NCI-H1092 (cell line): ENCODE measurements at regions not wholly inside any gene's neighbourhood (a gene's known extent, or its start where the extent isn't known, plus 50 kb on each side); places are given as distances from the start of the nearest gene placed in this dataset.
"Not testable (repeated sequence)": the region's sequence is repeated elsewhere in the genome, so short reads cannot be mapped to it uniquely, and the experiment has no call there.

Experiments used
- DNase-seq: peaks from one replicate; lab custom pipeline; 2025; lab: John Stamatoyannopoulos, UW

GRCh38 chr9:18296702-18297055 is 177.3 kb upstream of the ADAMTSL1 start:
- no peak for DNase-seq

DNA sequence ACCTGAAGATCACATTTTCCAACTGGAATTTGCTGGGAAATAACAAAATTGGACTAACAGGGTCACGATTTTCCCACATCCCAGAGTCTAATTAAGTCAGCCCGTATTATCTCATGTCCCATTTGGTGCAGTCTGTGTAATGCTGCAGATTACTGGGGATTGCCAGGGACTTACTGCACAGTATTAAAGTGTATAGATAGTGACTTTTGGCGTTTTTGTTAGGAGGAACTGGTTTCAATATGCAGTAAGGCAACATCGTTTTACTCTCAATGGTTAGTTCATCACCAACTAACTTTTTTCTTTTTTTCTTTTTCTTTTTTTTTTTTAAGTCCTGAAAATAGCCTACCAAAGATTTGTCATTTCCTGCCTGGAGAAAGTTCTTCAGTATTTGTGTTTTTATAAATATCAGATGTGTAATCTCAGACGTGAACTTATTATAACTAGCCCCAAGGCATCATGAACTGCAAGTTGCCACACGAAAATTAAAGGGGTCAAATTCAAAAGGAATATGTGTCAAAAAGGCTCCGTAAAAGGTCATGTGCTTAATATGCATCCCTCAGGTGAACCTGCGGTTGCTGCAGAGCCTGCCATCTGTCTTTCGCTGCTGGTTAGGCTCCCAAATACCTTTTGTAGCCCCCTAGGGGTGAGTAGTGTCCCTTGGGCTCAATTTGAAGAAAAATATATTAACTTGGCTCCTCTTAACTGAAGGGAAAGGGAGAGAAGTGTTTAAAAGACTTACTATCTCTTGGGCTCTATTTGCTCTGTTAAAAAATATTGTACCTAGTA is 176.7 kb upstream of the ADAMTSL1 start:
- peak; percentile 24 for DNase-seq

DNA sequence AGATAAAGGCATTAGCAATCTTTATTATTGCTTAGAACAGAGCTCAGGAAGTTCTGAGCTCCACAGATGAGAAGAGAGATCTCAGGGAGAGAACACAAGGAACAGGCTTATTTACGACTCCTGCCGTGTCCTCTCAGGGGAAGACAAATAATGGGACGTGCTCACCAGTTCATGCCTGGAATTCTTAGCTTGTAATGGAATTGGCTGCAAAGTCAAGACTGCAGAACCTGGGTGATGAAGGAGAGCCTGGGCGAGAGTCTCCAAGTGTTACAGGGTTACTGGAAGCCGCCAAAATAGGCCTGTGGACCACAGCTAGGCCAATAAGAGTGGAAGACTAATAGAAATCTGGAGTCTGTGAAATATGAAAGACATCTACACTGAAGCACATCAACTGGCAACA is 174.5 kb upstream of the ADAMTSL1 start:
- DNase-seq = no peak

- DNase-seq = not testable (repeated sequence)
These were observed 168.7 kb upstream of the ADAMTSL1 start for GRCh38 chr9:18305167-18305806.

GRCh38 chr9:18314316-18314715 is 159.6 kb upstream of the ADAMTSL1 start:
- DNase-seq = no peak

DNA sequence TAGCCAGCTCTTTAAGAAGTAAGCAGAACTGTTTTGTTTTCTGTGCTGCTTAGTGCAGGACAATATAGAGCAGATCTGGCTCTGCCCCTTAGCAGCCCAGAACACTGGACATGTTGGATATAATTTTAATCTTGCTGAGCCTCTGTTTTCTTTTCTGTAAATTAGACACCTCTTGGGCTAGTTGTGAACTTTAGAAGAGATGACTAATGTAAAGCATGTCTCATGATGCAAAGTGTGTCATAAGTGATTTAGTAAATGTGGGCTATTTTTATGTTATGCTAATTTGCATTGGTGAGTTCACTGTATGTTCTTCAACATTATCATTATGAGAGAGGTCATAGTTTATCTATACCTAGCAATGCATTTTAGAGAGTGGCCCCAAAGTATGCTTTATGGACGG is 156.1 kb upstream of the ADAMTSL1 start:
- no peak for DNase-seq

DNA sequence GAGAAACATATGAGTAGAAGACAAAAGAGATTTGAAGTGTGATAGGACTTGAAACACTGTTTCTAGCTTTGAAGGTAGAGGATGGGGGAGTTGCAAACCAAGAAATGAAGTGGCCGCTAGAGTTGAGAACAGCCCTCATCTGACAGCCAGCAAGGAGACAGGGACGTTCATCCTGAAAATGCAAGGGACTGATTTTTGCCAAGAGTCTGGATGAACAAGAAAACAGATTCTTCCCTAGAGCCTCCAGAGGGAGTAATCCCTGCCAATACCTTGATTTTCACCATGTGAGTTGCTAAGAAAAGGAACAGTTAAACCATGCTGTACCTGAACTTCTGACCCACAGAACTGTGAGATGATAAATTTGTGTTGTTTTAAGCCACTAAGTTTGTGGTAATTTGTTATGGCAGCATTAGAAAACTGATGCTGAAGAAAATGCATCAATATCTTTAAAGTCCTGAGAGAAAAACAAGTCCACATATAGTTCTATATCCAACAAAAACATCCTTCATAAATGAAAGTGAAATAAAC is 154.0 kb upstream of the ADAMTSL1 start:
- no peak for DNase-seq

DNA sequence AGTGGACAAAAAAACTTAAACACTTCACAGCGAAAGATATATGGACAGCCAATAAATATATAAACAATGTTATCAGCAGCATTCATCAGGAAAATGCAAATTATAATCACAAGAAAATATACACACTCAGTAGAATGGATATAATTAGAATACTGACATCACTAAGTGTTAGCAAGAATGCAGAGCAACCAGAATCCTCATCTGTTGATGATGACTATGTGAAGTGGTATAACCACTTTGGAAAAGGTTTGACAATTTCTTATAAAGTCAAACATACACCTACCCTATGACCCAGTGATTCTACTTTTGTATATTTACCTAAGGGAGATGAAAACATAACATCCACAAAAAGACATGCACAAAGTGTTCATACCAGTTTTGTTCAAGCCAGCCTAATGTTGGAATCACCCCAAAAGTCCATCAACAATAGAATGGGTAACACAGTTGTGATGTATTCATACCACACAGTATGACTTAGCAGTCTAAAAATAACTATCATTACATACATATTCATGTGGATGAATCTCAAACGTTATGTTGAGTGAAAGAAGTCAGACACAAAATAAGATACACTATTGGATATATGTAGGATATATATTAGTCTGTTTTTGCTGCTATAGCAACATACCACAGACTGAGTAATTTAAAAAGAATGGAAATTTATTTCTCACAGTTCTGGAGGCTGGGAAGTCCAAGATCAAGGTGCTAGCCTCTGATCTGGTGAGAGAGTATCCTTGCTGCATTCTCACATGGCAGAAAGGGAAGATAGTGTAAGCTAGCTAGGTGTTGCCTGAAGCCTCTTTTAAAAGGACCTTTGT is 148.8 kb upstream of the ADAMTSL1 start:
- DNase-seq = no peak

GRCh38 chr9:18325746-18326011 is 148.3 kb upstream of the ADAMTSL1 start:
- DNase-seq = not testable (repeated sequence)

- no peak for DNase-seq
These were observed 146.8 kb upstream of the ADAMTSL1 start for GRCh38 chr9:18327121-18327520.

DNA sequence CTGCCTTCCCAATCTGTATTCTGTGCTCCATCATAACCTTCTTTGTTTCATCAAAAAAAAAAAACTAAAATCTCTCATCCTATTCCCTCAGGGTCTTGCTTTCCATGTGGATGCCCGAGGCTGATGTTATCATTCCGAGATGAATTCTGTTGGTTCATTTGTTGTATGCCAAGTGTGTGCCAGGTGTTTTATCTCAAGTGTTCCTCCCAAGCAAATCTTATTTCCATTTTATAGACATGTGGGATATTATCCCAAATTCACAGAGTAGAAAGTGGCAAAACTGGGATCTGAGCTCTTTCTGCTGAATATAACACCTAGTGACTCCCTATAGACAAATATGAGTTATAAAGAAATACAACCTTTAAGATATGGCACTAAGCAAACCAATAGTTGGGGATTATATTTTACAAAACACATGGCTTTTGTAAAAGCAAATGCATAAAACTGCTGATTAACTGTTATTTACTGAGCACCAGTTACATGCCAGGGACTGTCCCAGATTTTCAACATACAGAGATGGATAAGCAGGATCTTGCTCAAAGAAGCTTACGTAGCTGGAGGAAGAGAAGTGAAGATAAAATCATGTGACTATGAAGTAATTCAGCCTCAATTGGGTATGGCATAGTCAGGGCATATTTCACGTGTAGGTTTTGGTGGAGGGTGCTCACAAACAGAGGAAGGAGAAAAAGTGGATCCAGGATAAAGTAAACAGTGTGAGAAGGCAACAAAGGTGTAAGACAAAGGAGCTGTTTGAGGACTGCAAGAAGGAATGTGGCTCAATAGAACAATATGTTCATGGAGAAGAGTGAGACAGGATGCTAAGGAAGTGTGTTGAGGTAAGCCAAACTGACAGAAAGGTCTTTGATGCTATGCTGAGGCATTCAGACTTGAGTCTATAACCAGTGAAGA is 143.3 kb upstream of the ADAMTSL1 start:
- DNase-seq = no peak

- DNase-seq = peak; percentile 46
These were observed 142.7 kb upstream of the ADAMTSL1 start for GRCh38 chr9:18331310-18331684.

DNA sequence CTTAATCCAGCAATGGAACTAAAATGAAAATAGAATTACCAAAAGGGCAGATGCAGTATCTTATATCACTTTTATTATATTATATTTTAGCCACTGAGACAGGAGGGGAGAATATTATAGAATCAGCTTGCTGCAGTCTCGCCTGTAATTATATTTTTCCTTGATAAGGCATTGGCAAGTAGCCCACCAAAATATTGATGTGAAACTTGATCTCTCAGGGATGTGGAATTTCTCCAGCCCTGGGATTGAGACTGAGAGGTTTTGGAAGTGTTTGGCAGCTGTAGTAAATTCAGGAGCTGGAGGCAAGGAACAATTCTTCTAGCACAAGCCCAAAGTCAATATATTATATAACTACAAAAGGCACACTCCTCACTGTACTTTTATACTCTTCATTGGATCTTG is 142.1 kb upstream of the ADAMTSL1 start:
- DNase-seq = peak; percentile 48

- DNase-seq = no peak
These were observed 140.8 kb upstream of the ADAMTSL1 start for GRCh38 chr9:18333157-18333556.

DNA sequence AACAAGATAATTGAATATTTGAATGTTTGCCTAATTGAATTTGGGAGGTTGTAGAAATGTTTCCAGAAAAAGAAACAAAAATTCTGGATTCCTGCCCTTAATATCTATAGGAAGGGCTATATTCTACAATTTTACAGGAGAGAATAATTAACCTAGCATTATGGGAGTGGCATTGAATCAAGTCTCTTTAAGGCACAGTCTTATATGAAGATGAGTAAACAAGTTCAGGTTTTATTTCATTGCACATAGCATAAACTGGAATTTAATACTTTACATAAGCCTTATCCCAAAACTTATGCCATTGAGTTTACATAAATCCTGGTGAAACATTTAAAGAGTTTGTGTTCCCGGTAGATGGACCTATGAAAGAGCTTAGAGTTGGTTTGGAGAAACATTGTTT is 138.1 kb upstream of the ADAMTSL1 start:
- no peak for DNase-seq

DNA sequence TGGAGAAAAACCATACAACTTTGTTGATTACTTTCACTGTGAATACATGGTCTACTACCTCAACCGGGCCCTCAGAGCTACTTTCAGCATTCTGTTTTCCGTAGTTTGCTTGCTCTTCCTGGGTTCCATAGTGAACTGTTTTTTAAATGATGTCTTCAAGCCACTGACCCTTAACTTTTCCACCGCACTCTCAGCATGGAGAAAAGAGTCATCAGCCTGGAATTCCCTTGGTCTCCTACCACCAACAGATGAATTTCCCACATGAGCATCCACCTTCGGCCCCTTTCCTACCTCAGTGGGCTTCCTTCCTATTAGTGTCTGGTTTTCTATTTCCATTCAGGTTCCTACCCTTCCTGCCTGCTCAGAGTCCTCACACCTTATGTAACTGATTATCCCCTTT is 135.9 kb upstream of the ADAMTSL1 start:
- DNase-seq = no peak

GRCh38 chr9:18343784-18344183 is 130.2 kb upstream of the ADAMTSL1 start:
- no peak for DNase-seq

- DNase-seq = no peak
These were observed 127.2 kb upstream of the ADAMTSL1 start for GRCh38 chr9:18346745-18347144.

GRCh38 chr9:18347386-18348082 is 126.4 kb upstream of the ADAMTSL1 start:
- DNase-seq = no peak

- no peak for DNase-seq
These were observed 125.9 kb upstream of the ADAMTSL1 start for GRCh38 chr9:18348083-18348475.

- no peak for DNase-seq
These were observed 124.4 kb upstream of the ADAMTSL1 start for GRCh38 chr9:18349530-18349929.
